Stomach (tissue), 4 donors: ENCODE measurements at regions not wholly inside any gene's neighbourhood (a gene's known extent, or its start where the extent isn't known, plus 50 kb on each side); places are given as distances from the start of the nearest gene placed in this dataset.

Source experiments
- POLR2A ChIP-seq, 4 donors: fragments of 450-650 bp; IDR thresholded peaks; one replicate each; pipeline ENCODE4 v1.6.1; 2016; ENCODE audit warnings: antibody characterized with exemption in 4 of 4, control low read depth in 2 of 4, mild to moderate bottlenecking in 1 of 4, moderate library complexity in 1 of 4
- POLR2AphosphoS5 ChIP-seq, 3 donors: sonication (generic); formaldehyde crosslinking; IDR thresholded peaks; one replicate each; pipeline ENCODE4 v1.6.1; 2016; ENCODE audit warnings: antibody characterized with exemption in 3 of 3
- TF ChIP-seq, protein P1 (sequence below), 7 experiments: fragments of 450-650 bp in 4 of 7; fragments of 200-600 bp in 3 of 7; sonication (generic) in 3 of 7; IDR thresholded peaks; one replicate each; pipeline ENCODE4 v1.5.1; 2016 to 2019; ENCODE audit warnings: antibody characterized with exemption in 7 of 7, control low read depth in 2 of 7, mild to moderate bottlenecking in 1 of 7

DNA sequence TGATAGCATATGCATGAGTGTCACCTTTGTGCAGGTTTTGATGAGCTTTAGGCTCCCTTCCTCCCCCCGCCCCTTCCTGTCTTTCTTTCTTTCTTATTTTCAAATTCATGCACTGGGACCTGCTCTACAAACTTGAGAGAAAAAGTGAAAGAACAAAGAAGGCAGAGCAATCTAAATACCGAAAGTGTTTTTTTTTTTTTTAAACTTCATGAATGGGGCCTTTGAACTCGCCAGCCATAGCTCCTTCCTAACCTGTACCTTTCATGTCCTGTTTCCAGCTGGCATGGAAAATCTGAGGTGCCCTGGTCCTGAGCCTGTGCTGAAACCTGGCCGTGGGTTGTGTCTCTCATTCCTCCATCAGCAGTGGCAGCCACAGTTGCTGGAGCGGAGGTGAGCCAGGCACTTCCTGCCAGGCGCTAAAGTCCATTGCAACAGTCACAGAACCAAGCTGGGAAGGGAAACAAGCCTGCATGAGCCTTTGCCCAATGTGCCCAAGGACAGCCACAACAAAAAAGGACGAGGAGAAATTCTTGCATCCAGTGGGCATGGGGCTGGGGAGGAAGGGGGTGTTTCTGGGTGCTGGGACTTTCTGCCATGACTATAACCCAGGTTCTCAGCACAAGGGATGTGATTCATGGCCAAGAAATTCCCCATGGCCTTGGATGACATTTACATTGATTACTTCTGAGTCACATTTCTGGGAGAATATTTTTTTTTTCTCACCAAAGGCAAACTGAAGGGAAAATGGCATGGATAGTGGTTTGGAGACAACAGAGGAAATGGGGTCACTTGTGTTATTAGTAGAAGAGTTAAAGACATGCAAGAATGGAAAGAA lies 102.7 kb downstream of the TMEM30B start:
- TF ChIP-seq, protein P1, sequence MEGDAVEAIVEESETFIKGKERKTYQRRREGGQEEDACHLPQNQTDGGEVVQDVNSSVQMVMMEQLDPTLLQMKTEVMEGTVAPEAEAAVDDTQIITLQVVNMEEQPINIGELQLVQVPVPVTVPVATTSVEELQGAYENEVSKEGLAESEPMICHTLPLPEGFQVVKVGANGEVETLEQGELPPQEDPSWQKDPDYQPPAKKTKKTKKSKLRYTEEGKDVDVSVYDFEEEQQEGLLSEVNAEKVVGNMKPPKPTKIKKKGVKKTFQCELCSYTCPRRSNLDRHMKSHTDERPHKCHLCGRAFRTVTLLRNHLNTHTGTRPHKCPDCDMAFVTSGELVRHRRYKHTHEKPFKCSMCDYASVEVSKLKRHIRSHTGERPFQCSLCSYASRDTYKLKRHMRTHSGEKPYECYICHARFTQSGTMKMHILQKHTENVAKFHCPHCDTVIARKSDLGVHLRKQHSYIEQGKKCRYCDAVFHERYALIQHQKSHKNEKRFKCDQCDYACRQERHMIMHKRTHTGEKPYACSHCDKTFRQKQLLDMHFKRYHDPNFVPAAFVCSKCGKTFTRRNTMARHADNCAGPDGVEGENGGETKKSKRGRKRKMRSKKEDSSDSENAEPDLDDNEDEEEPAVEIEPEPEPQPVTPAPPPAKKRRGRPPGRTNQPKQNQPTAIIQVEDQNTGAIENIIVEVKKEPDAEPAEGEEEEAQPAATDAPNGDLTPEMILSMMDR (IDR thresholded peaks at IDR 0.05) = no peak
- TF ChIP-seq POLR2A (IDR thresholded peaks at IDR 0.05) (no peak), POLR2AphosphoS5 (IDR thresholded peaks at IDR 0.05) (no peak)
